ENCODE measurements at regions not wholly inside any gene's neighbourhood (a gene's known extent, or its start where the extent isn't known, plus 50 kb on each side); places are given as distances from the start of the nearest gene placed in this dataset.

- BruUV-seq (replicated peaks) = no TSS peak
- no peaks in the 10 kb centered on the region for H3K4me1 ChIP-seq
- CTCF ChIA-PET = no interaction called here
- intact Hi-C loops (cut with micrococcal nuclease; ENCODE audit: unreplicated experiment) = no loop called here
- no peak for TF ChIP-seq CTCF (IDR thresholded peaks at IDR 0.05; ENCODE audit: insufficient read depth in 1 of 2, low read depth in 1 of 2, low read length in 1 of 2, severe bottlenecking in 1 of 2, unreplicated experiment in 1 of 2)
- peaks cover 7% of the 10 kb centered on the region for H3K27me3 Mint-ChIP-seq (ENCODE audit: insufficient read depth, unreplicated experiment)
- H3K4me3 Mint-ChIP-seq (ENCODE audit: unreplicated experiment) = no peak overlapping the region
- H3K9me3 ChIP-seq = no peaks in the 10 kb centered on the region
- no peaks in the 10 kb centered on the region for H3K36me3 Mint-ChIP-seq (ENCODE audit: insufficient read depth, unreplicated experiment)
- no peaks in the 10 kb centered on the region for H3K27me3 ChIP-seq (replicated peaks; ENCODE audit: control insufficient read depth, insufficient read depth, low read length)
- no peaks in the 10 kb centered on the region for H3K4me1 Mint-ChIP-seq (ENCODE audit: low read depth, unreplicated experiment)
- no peak for DNase-seq
- H3K9me3 Mint-ChIP-seq (ENCODE audit: unreplicated experiment) = no peaks in the 10 kb centered on the region
- no peak overlapping the region for H3K27ac Mint-ChIP-seq (ENCODE audit: unreplicated experiment)
- H3K36me3 ChIP-seq (ENCODE audit: control insufficient read depth, insufficient read depth, low read length) = no peaks in the 10 kb centered on the region
- POLR2A ChIA-PET = no interaction called here
- no peak overlapping the region for H3K4me3 ChIP-seq (ENCODE audit: low read depth, low read length)
Measured at GRCh38 chr5:98299435-98299834, 474.0 kb upstream of the RGMB start.

GRCh38 chr5:98301547-98301946 is 471.9 kb upstream of the RGMB start:
- H3K27me3 Mint-ChIP-seq (ENCODE audit: insufficient read depth, unreplicated experiment) = peaks cover 7% of the 10 kb centered on the region
- H3K4me3 ChIP-seq (ENCODE audit: low read depth, low read length) = no peak overlapping the region
- H3K9me3 ChIP-seq = no peaks in the 10 kb centered on the region
- intact Hi-C loops (cut with micrococcal nuclease; ENCODE audit: unreplicated experiment) = no loop called here
- ChIA-PET CTCF (no interaction called here), POLR2A (no interaction called here)
- H3K27me3 ChIP-seq (replicated peaks; ENCODE audit: control insufficient read depth, insufficient read depth, low read length) = no peaks in the 10 kb centered on the region
- BruUV-seq (replicated peaks) = no TSS peak
- H3K4me3 Mint-ChIP-seq (ENCODE audit: unreplicated experiment) = no peak overlapping the region
- H3K4me1 ChIP-seq = no peaks in the 10 kb centered on the region
- H3K9me3 Mint-ChIP-seq (ENCODE audit: unreplicated experiment) = no peaks in the 10 kb centered on the region
- no peaks in the 10 kb centered on the region for H3K4me1 Mint-ChIP-seq (ENCODE audit: low read depth, unreplicated experiment)
- DNase-seq = no peak
- no peaks in the 10 kb centered on the region for H3K36me3 Mint-ChIP-seq (ENCODE audit: insufficient read depth, unreplicated experiment)
- H3K27ac Mint-ChIP-seq (ENCODE audit: unreplicated experiment) = no peak overlapping the region
- TF ChIP-seq CTCF (IDR thresholded peaks at IDR 0.05; ENCODE audit: insufficient read depth in 1 of 2, low read depth in 1 of 2, low read length in 1 of 2, severe bottlenecking in 1 of 2, unreplicated experiment in 1 of 2) = no peak
- H3K36me3 ChIP-seq (ENCODE audit: control insufficient read depth, insufficient read depth, low read length) = no peaks in the 10 kb centered on the region

GRCh38 chr5:98307811-98308210 is 465.7 kb upstream of the RGMB start:
- Mint-ChIP-seq H3K27ac (ENCODE audit: unreplicated experiment) (no peak overlapping the region), H3K27me3 (ENCODE audit: insufficient read depth, unreplicated experiment) (no peaks in the 10 kb centered on the region), H3K4me3 (ENCODE audit: unreplicated experiment) (no peak overlapping the region), H3K4me1 (ENCODE audit: low read depth, unreplicated experiment) (no peaks in the 10 kb centered on the region), H3K36me3 (ENCODE audit: insufficient read depth, unreplicated experiment) (no peaks in the 10 kb centered on the region), H3K9me3 (ENCODE audit: unreplicated experiment) (no peaks in the 10 kb centered on the region)
- Histone ChIP-seq H3K36me3 (ENCODE audit: control insufficient read depth, insufficient read depth, low read length) (no peaks in the 10 kb centered on the region), H3K4me1 (no peaks in the 10 kb centered on the region), H3K4me3 (ENCODE audit: low read depth, low read length) (no peak overlapping the region), H3K9me3 (no peaks in the 10 kb centered on the region), H3K27me3 (replicated peaks; ENCODE audit: control insufficient read depth, insufficient read depth, low read length) (no peaks in the 10 kb centered on the region)
- BruUV-seq (replicated peaks) = no TSS peak
- intact Hi-C loops (cut with micrococcal nuclease; ENCODE audit: unreplicated experiment) = no loop called here
- POLR2A ChIA-PET = no interaction called here
- CTCF ChIA-PET = no interaction called here
- TF ChIP-seq CTCF (IDR thresholded peaks at IDR 0.05; ENCODE audit: insufficient read depth in 1 of 2, low read depth in 1 of 2, low read length in 1 of 2, severe bottlenecking in 1 of 2, unreplicated experiment in 1 of 2) = no peak
- DNase-seq = no peak
